ENCODE measurements at regions not wholly inside any gene's neighbourhood (a gene's known extent, or its start where the extent isn't known, plus 50 kb on each side); places are given as distances from the start of the nearest gene placed in this dataset.

- Histone ChIP-seq H3K4me1 (ENCODE audit: control insufficient read depth in 3 of 3, insufficient read depth in 3 of 3, low read length in 3 of 3) (peaks cover 0 to 26% (median 6%) of the 10 kb centered on the region in 3 donors), H3K9me3 (ENCODE audit: control insufficient read depth in 3 of 3, low read length in 3 of 3) (no peaks in the 10 kb centered on the region), H3K36me3 (ENCODE audit: control insufficient read depth in 3 of 3, insufficient read depth in 3 of 3, low read length in 3 of 3) (no peaks in the 10 kb centered on the region), H3K27me3 (ENCODE audit: control insufficient read depth in 3 of 3, insufficient read depth in 3 of 3, low read length in 3 of 3) (no peaks in the 10 kb centered on the region), H3K4me3 (ENCODE audit: low read length in 3 of 3) (no peak overlapping the region), H3K27ac (ENCODE audit: low read depth, low read length) (no peak overlapping the region), H3K9ac (ENCODE audit: low read depth in 1 of 3, low read length in 3 of 3) (no peak overlapping the region)
These were observed 349.9 kb upstream of the CDH6 start for GRCh38 chr5:30843541-30843940.

DNA sequence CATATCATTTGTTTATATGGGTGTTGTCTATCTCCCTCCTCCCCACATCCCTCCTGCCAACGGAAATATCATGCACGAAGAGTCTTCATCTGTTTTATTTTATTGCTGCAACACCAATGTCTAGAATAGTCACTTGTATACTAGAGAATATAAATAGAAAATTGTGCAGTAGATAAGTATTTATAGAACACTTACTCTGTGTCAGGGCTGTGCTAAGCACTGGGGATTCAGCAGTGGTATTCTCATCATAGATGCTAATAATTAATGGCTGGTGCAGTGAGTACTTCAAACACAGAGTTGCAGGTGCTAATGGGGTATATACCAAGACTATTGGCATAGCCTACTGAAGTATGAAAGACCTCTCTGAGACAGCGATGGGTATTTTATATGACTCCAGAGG is 353.5 kb upstream of the CDH6 start:
- H3K27ac ChIP-seq (ENCODE audit: low read depth, low read length), result peak overlapping the region; percentile 49

GRCh38 chr5:30838936-30839496 is 354.5 kb upstream of the CDH6 start:
- no peaks in the 10 kb centered on the region for H3K9me3 ChIP-seq (ENCODE audit: control insufficient read depth in 3 of 3, low read length in 3 of 3)
- no peak overlapping the region for H3K27ac ChIP-seq (ENCODE audit: low read depth, low read length)
- peaks cover 0 to 26% (median 6%) of the 10 kb centered on the region in 3 donors for H3K4me1 ChIP-seq (ENCODE audit: control insufficient read depth in 3 of 3, insufficient read depth in 3 of 3, low read length in 3 of 3)
- no peaks in the 10 kb centered on the region for H3K27me3 ChIP-seq (ENCODE audit: control insufficient read depth in 3 of 3, insufficient read depth in 3 of 3, low read length in 3 of 3)
- H3K4me3 ChIP-seq (ENCODE audit: low read length in 3 of 3), result no peak overlapping the region
- no peak overlapping the region for H3K9ac ChIP-seq (ENCODE audit: low read depth in 1 of 3, low read length in 3 of 3)
- no peaks in the 10 kb centered on the region for H3K36me3 ChIP-seq (ENCODE audit: control insufficient read depth in 3 of 3, insufficient read depth in 3 of 3, low read length in 3 of 3)

More for the DNA sequence above, 353.5 kb upstream of the CDH6 start:
- Histone ChIP-seq H3K4me1 (ENCODE audit: control insufficient read depth in 3 of 3, insufficient read depth in 3 of 3, low read length in 3 of 3) (peaks cover 0 to 26% (median 6%) of the 10 kb centered on the region in 3 donors), H3K4me3 (ENCODE audit: low read length in 3 of 3) (no peak overlapping the region), H3K9ac (ENCODE audit: low read depth in 1 of 3, low read length in 3 of 3) (no peak overlapping the region), H3K27me3 (ENCODE audit: control insufficient read depth in 3 of 3, insufficient read depth in 3 of 3, low read length in 3 of 3) (no peaks in the 10 kb centered on the region), H3K9me3 (ENCODE audit: control insufficient read depth in 3 of 3, low read length in 3 of 3) (no peaks in the 10 kb centered on the region), H3K36me3 (ENCODE audit: control insufficient read depth in 3 of 3, insufficient read depth in 3 of 3, low read length in 3 of 3) (no peaks in the 10 kb centered on the region)

GRCh38 chr5:30832519-30832918 is 361.0 kb upstream of the CDH6 start:
- no peak overlapping the region for H3K27ac ChIP-seq (ENCODE audit: low read depth, low read length)
- H3K27me3 ChIP-seq (ENCODE audit: control insufficient read depth in 3 of 3, insufficient read depth in 3 of 3, low read length in 3 of 3), result no peaks in the 10 kb centered on the region
- H3K9ac ChIP-seq (ENCODE audit: low read depth in 1 of 3, low read length in 3 of 3), result no peak overlapping the region
- no peaks in the 10 kb centered on the region for H3K36me3 ChIP-seq (ENCODE audit: control insufficient read depth in 3 of 3, insufficient read depth in 3 of 3, low read length in 3 of 3)
- H3K9me3 ChIP-seq (ENCODE audit: control insufficient read depth in 3 of 3, low read length in 3 of 3), result no peaks in the 10 kb centered on the region
- no peaks in the 10 kb centered on the region for H3K4me1 ChIP-seq (ENCODE audit: control insufficient read depth in 3 of 3, insufficient read depth in 3 of 3, low read length in 3 of 3)
- no peak overlapping the region for H3K4me3 ChIP-seq (ENCODE audit: low read length in 3 of 3)

DNA sequence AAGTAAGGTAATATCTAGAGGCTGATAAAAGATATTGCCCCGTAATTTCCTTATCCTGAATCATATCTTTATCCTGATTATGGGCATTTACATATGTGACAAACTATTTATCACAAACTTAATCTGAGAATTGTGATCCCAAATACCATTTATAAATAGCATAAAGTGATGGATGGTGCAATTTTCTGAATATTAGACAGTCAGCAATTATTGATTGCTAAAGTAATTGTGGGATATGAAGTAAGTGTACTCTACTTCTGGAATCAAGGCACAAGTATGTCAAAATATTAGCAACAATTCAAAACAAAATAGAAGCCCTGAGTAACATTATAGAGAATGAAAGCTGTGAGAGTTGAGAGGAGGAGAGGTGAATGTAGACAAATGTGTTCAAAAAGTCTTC is 361.9 kb upstream of the CDH6 start:
- Histone ChIP-seq H3K36me3 (ENCODE audit: control insufficient read depth in 3 of 3, insufficient read depth in 3 of 3, low read length in 3 of 3) (no peaks in the 10 kb centered on the region), H3K4me1 (ENCODE audit: control insufficient read depth in 3 of 3, insufficient read depth in 3 of 3, low read length in 3 of 3) (no peaks in the 10 kb centered on the region), H3K27me3 (ENCODE audit: control insufficient read depth in 3 of 3, insufficient read depth in 3 of 3, low read length in 3 of 3) (no peaks in the 10 kb centered on the region), H3K9me3 (ENCODE audit: control insufficient read depth in 3 of 3, low read length in 3 of 3) (no peaks in the 10 kb centered on the region), H3K9ac (ENCODE audit: low read depth in 1 of 3, low read length in 3 of 3) (no peak overlapping the region), H3K4me3 (ENCODE audit: low read length in 3 of 3) (no peak overlapping the region), H3K27ac (ENCODE audit: low read depth, low read length) (no peak overlapping the region)

DNA sequence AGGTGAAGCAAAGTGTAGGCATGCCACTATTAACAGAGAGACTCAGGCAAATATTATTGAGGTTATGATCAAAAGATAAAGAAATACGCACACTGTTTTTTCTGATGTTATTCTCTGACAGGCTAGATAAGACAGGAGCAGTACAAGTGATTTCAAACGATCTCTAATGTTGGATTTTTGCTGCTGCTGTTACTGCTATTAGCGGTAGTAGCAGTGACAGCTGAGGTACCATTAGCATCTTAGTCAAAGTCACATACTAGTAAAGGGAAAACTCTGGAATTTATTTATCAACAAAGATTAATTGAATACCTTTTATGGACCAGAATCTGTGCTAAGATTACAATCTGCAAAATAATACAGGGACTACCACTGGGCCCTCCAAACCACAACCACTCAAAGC is 362.4 kb upstream of the CDH6 start:
- no peak overlapping the region for H3K9ac ChIP-seq (ENCODE audit: low read depth in 1 of 3, low read length in 3 of 3)
- no peaks in the 10 kb centered on the region for H3K36me3 ChIP-seq (ENCODE audit: control insufficient read depth in 3 of 3, insufficient read depth in 3 of 3, low read length in 3 of 3)
- H3K27ac ChIP-seq (ENCODE audit: low read depth, low read length), result no peak overlapping the region
- H3K4me1 ChIP-seq (ENCODE audit: control insufficient read depth in 3 of 3, insufficient read depth in 3 of 3, low read length in 3 of 3), result no peaks in the 10 kb centered on the region
- no peaks in the 10 kb centered on the region for H3K27me3 ChIP-seq (ENCODE audit: control insufficient read depth in 3 of 3, insufficient read depth in 3 of 3, low read length in 3 of 3)
- H3K4me3 ChIP-seq (ENCODE audit: low read length in 3 of 3), result no peak overlapping the region
- no peaks in the 10 kb centered on the region for H3K9me3 ChIP-seq (ENCODE audit: control insufficient read depth in 3 of 3, low read length in 3 of 3)

DNA sequence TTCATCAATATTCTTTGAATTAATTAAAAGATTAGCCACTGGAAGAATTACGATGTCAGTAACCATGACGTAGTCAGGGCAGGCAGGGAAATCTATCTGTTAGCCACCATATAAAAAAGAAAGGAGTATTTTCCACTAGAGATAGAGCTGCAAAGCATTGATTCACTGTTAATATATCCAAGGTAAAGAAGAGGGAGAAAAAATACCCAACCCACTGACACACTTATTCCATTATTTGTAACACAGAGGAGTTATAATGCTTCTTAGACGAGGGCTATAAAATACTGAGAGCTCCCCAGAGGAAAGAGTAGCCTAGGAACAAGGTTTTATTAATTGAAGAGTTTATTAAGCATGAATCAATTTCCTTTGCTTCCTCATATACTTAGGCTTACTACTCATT is 382.2 kb upstream of the CDH6 start:
- H3K4me1 ChIP-seq (ENCODE audit: control insufficient read depth in 3 of 3, insufficient read depth in 3 of 3, low read length in 3 of 3), result no peaks in the 10 kb centered on the region
- no peaks in the 10 kb centered on the region for H3K36me3 ChIP-seq (ENCODE audit: control insufficient read depth in 3 of 3, insufficient read depth in 3 of 3, low read length in 3 of 3)
- no peak overlapping the region for H3K9ac ChIP-seq (ENCODE audit: low read depth in 1 of 3, low read length in 3 of 3)
- no peaks in the 10 kb centered on the region for H3K9me3 ChIP-seq (ENCODE audit: control insufficient read depth in 3 of 3, low read length in 3 of 3)
- no peaks in the 10 kb centered on the region for H3K27me3 ChIP-seq (ENCODE audit: control insufficient read depth in 3 of 3, insufficient read depth in 3 of 3, low read length in 3 of 3)
- H3K4me3 ChIP-seq (ENCODE audit: low read length in 3 of 3), result no peak overlapping the region
- no peak overlapping the region for H3K27ac ChIP-seq (ENCODE audit: low read depth, low read length)

- Histone ChIP-seq H3K27ac (ENCODE audit: low read depth, low read length) (no peak overlapping the region), H3K9ac (ENCODE audit: low read depth in 1 of 3, low read length in 3 of 3) (no peak overlapping the region), H3K9me3 (ENCODE audit: control insufficient read depth in 3 of 3, low read length in 3 of 3) (no peaks in the 10 kb centered on the region), H3K27me3 (ENCODE audit: control insufficient read depth in 3 of 3, insufficient read depth in 3 of 3, low read length in 3 of 3) (no peaks in the 10 kb centered on the region), H3K4me1 (ENCODE audit: control insufficient read depth in 3 of 3, insufficient read depth in 3 of 3, low read length in 3 of 3) (no peaks in the 10 kb centered on the region), H3K36me3 (ENCODE audit: control insufficient read depth in 3 of 3, insufficient read depth in 3 of 3, low read length in 3 of 3) (no peaks in the 10 kb centered on the region), H3K4me3 (ENCODE audit: low read length in 3 of 3) (no peak overlapping the region)
These were observed 383.6 kb upstream of the CDH6 start for GRCh38 chr5:30809933-30810332.

GRCh38 chr5:30808996-30809395 is 384.5 kb upstream of the CDH6 start:
- H3K4me1 ChIP-seq (ENCODE audit: control insufficient read depth in 3 of 3, insufficient read depth in 3 of 3, low read length in 3 of 3), result no peaks in the 10 kb centered on the region
- no peaks in the 10 kb centered on the region for H3K36me3 ChIP-seq (ENCODE audit: control insufficient read depth in 3 of 3, insufficient read depth in 3 of 3, low read length in 3 of 3)
- H3K27me3 ChIP-seq (ENCODE audit: control insufficient read depth in 3 of 3, insufficient read depth in 3 of 3, low read length in 3 of 3), result no peaks in the 10 kb centered on the region
- no peak overlapping the region for H3K27ac ChIP-seq (ENCODE audit: low read depth, low read length)
- no peaks in the 10 kb centered on the region for H3K9me3 ChIP-seq (ENCODE audit: control insufficient read depth in 3 of 3, low read length in 3 of 3)
- no peak overlapping the region for H3K4me3 ChIP-seq (ENCODE audit: low read length in 3 of 3)
- no peak overlapping the region for H3K9ac ChIP-seq (ENCODE audit: low read depth in 1 of 3, low read length in 3 of 3)

DNA sequence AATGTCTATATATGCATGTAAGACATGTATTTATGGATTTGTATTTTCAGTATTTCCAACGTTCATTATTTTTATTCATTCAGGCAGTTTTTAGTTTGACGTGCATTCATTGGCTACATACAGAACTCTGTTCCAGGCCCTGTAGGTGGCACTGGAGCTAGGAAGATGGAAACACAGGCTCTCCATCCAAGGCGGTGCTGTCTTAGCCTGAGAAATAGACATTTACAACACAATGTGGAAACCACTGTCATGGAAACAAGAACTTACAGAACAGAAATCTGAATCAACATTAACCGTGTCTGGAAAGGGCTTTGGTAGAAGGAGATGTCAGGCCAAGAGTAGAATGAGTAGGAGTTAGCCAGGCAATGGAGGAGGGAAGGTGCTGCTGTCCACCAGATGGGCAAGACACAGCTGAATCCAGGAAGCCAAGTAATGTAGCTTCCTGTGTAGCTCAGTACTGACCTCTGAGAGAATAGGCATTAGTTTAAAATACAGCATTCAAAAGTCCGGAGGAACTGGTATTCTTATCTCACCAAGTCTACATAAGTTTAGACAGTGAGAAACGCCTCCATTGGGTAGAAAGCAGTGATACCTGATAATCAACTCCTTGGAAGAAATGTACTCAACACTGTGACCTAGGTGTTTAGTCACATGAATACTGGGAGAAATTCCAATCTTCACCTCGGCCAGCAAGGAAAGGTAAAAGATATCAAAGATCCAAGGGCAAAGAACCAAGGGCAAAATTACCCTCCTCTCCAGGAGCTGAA is 388.6 kb upstream of the CDH6 start:
- Histone ChIP-seq H3K4me3 (ENCODE audit: low read length in 3 of 3) (no peak overlapping the region), H3K36me3 (ENCODE audit: control insufficient read depth in 3 of 3, insufficient read depth in 3 of 3, low read length in 3 of 3) (no peaks in the 10 kb centered on the region), H3K27ac (ENCODE audit: low read depth, low read length) (no peak overlapping the region), H3K4me1 (ENCODE audit: control insufficient read depth in 3 of 3, insufficient read depth in 3 of 3, low read length in 3 of 3) (no peaks in the 10 kb centered on the region), H3K27me3 (ENCODE audit: control insufficient read depth in 3 of 3, insufficient read depth in 3 of 3, low read length in 3 of 3) (no peaks in the 10 kb centered on the region), H3K9me3 (ENCODE audit: control insufficient read depth in 3 of 3, low read length in 3 of 3) (no peaks in the 10 kb centered on the region), H3K9ac (ENCODE audit: low read depth in 1 of 3, low read length in 3 of 3) (no peak overlapping the region)

Measured in skeletal muscle tissue (tissue), 3 donors.